Hypothalamus (tissue), 51 donors: ENCODE measurements at regions not wholly inside any gene's neighbourhood (a gene's known extent, or its start where the extent isn't known, plus 50 kb on each side); places are given as distances from the start of the nearest gene placed in this dataset.
"Not testable (repeated sequence)": the region's sequence is repeated elsewhere in the genome, so short reads cannot be mapped to it uniquely, and the experiment has no call there.

Experiments
- DNase-seq, 51 donors: peaks; one replicate each; lab custom pipeline; 2025; lab: John Stamatoyannopoulos, UW

DNA sequence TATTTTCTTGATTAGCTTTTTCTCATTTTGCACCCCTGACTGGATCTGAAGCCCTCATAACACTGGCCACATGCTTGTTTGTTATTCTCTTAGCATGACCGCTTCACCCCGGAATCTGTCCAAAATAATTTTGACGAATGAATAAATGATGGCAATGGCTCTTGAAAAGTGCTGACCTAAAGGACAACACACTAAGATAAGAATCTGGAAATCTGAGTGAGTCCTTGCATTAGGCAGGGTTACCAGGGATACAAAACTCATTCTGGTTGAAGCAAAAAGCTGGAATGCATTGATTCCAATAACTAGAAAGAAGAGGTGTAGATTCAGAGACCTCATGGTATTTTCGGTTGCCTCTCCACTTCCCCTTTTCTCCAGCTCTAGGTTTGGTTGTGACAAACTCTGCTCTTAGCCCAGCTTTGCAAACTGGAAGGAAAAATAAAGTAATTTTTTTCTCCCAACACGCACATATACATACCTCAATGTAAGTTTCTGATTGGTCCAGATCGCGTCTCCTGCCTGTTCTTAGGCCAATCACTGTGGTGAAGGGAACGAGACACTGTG is 157.4 kb downstream of the SKIDA1 start:
- no peak for DNase-seq

GRCh38 chr10:21366108-21366507 is 159.4 kb downstream of the SKIDA1 start:
- not testable (repeated sequence) for DNase-seq

DNA sequence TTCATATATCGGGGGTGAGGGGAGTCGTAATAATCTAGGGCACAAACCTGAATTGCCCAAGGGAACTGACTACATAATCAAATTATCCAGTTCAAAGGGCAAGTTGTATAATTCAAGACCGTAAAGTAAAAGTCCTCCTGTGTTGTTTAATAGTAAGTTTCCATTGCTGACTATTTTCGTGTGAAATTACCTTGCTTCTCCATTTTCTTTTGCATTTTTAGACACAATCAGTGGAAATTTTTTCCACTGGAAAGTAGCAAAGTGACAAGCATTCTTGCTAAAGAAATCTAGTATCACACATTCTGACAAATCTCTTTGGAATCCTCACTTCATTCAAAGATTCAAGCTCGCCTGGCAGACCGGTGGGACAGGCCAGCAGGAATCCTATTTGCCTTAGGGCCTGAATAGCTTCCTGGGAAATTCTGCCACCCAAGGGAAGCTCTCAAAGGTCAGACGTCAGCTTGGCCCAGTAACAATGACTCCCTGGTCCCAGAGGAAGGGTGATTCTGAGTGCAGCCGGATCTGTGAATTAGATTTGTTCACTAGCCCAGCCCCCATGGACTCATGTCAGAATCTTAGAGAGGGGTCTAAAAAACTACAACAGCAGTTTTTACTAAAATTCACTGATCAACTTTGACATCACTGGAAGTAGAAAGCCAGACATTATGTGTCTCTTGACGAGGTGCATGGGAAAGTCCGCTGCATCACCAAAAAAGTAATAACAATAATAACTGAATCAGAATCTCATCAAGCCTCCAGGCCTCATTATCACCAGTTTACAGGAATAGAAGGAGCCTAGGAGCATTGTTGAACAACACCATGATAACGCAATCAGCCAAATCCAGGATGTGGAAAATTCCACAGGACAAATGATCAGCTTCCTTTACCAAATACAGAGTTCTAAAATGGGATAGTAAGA is 161.0 kb downstream of the SKIDA1 start:
- DNase-seq: peak in 4 of 51 donors; percentile 1 to 29 (median 2)

- no peak for DNase-seq
These were observed 161.8 kb downstream of the SKIDA1 start for GRCh38 chr10:21363731-21364104.

DNA sequence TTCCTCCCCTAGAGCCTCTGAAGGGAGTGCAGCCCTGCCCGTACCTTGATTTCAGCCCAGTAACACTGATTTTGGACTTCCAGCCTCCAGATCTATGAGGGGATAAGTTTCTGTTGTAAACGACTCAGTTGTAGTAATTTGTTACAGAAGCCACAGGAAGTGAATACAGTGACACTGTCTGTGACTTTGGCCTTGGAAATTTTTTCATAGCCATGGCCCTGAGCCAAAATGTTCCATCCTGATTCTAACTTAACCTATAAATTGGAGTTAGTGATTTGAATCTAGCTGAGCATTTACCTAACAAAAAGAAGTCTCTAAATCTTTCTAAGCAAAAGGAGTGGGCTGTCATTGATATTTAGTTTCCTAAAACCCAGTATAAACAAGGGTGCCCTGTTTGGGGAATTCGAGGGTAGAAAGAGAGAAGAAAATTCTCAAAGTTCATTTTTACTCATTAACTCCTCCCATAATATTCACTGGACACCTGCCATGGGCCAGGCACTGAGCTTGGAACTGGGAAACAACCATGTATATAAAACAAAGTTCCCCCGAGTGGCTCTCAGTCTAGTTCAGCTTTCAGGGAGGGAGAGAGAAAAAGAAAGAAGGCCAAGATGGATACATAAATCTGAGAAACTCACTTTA is 162.3 kb downstream of the SKIDA1 start:
- DNase-seq: no peak

GRCh38 chr10:21359202-21359601 is 166.3 kb downstream of the SKIDA1 start:
- no peak for DNase-seq

GRCh38 chr10:21355591-21356011 is 169.9 kb downstream of the SKIDA1 start:
- DNase-seq: no peak

DNA sequence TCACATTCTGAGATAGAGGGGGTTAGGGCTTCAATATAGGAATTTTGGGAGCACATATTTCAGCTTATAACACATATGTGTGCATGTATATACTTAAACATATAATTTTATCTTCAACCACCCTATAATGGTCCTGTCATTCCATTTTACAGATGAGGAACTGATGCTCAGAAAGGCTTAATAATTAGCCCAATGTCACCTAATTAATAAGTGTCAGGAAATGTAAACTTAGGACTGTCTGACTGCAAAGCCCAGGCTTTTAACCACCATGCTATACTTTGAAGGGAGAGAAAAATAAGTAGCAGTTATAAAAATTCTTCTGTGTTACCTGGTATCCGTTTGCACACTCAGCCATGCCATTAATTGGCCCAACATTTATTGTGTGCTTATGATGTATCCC is 172.6 kb downstream of the SKIDA1 start:
- no peak for DNase-seq

- not testable (repeated sequence) for DNase-seq
These were observed 173.9 kb downstream of the SKIDA1 start for GRCh38 chr10:21351594-21351993.

GRCh38 chr10:21349912-21350286 is 175.6 kb downstream of the SKIDA1 start:
- no peak for DNase-seq

DNA sequence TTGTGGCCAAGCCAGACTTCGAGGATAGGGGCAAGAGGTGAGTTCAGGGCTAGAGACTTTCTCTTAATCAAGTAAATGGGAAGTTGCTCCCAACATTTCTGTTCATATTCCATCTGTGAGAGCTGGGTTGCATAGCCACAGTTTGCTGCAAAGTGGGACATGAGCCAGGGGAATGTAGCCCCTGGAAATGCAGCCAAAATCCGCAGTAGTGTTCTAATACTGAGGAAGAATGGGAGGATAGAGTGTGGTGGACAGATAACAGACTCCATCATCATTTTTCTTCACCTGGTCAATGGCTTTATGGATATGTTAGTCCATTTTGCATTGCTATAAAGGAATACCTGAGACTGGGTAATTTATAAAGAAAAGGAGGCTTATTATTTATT is 177.7 kb downstream of the SKIDA1 start:
- DNase-seq: no peak

GRCh38 chr10:21347043-21347784 is 178.3 kb downstream of the SKIDA1 start:
- no peak for DNase-seq

DNA sequence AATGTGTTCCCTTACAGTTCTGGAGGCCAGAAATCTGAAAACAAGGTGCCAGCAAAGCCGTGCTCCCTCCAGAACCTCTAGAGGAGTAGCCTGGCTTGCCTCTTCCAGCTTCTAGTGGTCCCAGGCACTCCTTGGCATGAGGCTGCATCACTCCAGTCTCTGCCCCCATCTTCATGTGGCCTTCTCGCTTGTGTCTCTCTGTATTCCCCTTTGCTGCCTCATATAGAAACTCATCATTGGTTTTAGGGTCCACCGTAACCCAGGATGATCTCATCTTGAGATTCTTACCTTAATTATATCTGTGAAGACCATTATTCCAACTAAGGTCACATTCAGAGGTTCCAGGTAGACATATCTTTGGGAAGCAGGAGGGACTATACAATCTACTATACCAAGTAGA is 182.4 kb downstream of the SKIDA1 start:
- DNase-seq: no peak

DNA sequence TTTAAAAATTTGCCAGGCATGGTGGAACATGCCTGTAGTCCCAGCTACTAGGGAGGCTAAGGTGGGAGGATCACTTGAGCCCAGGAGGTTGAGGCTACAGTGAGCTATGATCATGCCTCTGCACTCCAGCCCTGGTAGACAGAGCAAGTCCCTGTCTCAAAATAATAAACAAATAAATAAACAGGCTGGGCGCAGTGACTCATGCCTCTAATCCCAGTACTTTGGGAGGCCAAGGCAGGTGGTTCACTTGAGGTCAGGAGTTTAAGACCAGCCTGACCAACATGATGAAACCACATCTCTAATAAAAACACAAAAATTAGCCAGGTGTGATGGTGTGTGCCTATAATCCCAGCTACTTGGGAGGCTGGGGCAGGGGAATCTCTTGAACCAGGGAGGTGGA is 183.0 kb downstream of the SKIDA1 start:
- DNase-seq: not testable (repeated sequence)

DNA sequence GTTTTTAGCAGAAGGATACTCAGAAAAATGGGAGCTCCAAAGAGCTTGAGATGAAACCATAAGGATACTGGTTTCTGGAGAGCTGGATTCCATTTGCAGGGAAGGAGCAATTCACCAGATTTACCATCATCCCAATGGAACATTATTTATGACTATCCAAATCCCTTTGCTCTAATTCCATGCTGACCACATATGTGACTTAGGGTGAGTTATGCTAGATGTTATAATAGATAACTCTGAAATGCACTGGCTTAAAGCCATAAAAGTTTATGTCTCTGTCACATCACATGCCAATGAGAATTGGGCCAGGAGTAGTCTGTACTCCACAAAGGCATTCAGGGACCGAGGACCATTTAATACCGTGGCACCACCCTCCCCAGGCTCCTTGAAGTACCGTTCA is 185.2 kb downstream of the SKIDA1 start:
- DNase-seq: no peak

DNA sequence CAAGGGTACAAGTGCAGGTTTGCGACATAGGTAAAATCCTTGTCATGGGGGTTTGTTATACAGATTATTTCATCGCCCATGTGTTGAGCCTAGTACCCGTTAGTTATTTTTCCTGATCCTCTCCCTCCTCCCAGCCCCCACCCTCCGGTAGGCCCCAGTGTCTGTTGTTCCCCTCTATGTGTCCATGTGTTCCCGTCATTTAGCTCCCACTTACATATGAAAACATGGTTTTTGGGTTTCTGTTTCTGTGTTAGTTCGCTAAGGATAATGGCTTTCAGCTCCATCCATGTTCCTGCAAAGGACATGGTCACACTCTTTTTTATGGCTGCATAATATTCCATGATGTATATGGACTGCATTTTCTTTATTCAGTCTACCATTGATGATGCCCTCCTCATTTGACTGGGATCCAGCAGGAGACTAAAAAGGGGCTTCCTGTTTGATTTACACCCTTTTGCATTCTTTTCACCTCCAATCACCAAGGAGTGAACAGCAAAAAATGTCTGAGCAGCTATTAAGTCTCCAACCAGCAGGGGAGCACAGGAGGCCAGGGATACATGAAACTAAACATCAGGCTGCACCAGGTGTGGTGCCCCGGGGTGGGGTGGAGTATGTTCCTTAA is 188.2 kb downstream of the SKIDA1 start:
- no peak for DNase-seq

- no peak for DNase-seq
These were observed 188.9 kb downstream of the SKIDA1 start for GRCh38 chr10:21336476-21337170.

GRCh38 chr10:21334891-21335696 is 190.4 kb downstream of the SKIDA1 start:
- DNase-seq: peak in 1 of 51 donors; percentile 29

GRCh38 chr10:21330628-21331020 is 194.9 kb downstream of the SKIDA1 start:
- DNase-seq: no peak
